ENCODE measurements at regions not wholly inside any gene's neighbourhood (a gene's known extent, or its start where the extent isn't known, plus 50 kb on each side); places are given as distances from the start of the nearest gene placed in this dataset.

DNA sequence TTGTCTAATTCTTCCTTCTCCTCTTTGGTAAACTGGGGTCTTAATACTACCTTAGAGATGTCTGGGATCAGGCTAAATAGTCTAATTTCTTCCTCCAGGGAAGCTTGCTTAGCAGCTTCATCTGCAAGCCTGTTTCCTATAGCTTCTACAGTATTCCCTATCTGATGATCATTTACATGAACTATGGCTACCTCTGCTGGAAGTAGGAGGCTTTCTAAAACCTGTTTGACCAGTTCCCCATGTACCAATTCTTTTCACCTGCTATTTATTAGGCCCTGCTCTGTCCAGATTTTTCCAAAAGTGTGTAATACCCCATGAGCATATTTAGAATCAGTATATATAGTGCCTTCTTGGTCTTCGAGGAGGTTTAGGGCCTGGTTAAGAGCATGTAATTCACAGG lies 619.8 kb downstream of the HINT1 start:
- no peak for TF ChIP-seq POLR2A (IDR thresholded peaks at IDR 0.05)
- TF ChIP-seq, protein P1, sequence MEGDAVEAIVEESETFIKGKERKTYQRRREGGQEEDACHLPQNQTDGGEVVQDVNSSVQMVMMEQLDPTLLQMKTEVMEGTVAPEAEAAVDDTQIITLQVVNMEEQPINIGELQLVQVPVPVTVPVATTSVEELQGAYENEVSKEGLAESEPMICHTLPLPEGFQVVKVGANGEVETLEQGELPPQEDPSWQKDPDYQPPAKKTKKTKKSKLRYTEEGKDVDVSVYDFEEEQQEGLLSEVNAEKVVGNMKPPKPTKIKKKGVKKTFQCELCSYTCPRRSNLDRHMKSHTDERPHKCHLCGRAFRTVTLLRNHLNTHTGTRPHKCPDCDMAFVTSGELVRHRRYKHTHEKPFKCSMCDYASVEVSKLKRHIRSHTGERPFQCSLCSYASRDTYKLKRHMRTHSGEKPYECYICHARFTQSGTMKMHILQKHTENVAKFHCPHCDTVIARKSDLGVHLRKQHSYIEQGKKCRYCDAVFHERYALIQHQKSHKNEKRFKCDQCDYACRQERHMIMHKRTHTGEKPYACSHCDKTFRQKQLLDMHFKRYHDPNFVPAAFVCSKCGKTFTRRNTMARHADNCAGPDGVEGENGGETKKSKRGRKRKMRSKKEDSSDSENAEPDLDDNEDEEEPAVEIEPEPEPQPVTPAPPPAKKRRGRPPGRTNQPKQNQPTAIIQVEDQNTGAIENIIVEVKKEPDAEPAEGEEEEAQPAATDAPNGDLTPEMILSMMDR (IDR thresholded peaks at IDR 0.05) = no peak
